Trophoblast cell (in vitro differentiated cells and primary cell): ENCODE measurements at regions not wholly inside any gene's neighbourhood (a gene's known extent, or its start where the extent isn't known, plus 50 kb on each side); places are given as distances from the start of the nearest gene placed in this dataset.

ENCODE experiments used
- DNase-seq, 2 donors: peaks; one replicate each; pipeline ENCODE4 v3.0.0-alpha.2; 2016
- H2AFZ ChIP-seq: 2 replicates; pipeline ENCODE4 v1.6.1; 2013; ENCODE audit warnings: low read length, moderate library complexity, mild to moderate bottlenecking; ENCODE audit not compliant: insufficient read depth, poor library complexity
- H2AK5ac ChIP-seq: 2 replicates; pipeline ENCODE4 v1.6.1; 2013; ENCODE audit warnings: mild to moderate bottlenecking, low read length
- H2BK120ac ChIP-seq: 2 replicates; pipeline ENCODE4 v1.6.1; 2013; ENCODE audit warnings: low read length, mild to moderate bottlenecking, moderate library complexity; ENCODE audit not compliant: insufficient read depth, poor library complexity
- H2BK12ac ChIP-seq: 2 replicates; pipeline ENCODE4 v1.6.1; 2013; ENCODE audit warnings: mild to moderate bottlenecking, low read length, moderate library complexity
- H2BK5ac ChIP-seq: 2 replicates; pipeline ENCODE4 v1.6.1; 2013; ENCODE audit warnings: low read length, low read depth, moderate library complexity, mild to moderate bottlenecking; ENCODE audit not compliant: poor library complexity
- H3K14ac ChIP-seq: 2 replicates; pipeline ENCODE4 v1.6.1; 2013; ENCODE audit warnings: mild to moderate bottlenecking, low read length
- H3K18ac ChIP-seq: 2 replicates; pipeline ENCODE4 v1.6.1; 2013; ENCODE audit warnings: mild to moderate bottlenecking, low read length
- H3K23ac ChIP-seq: 2 replicates; pipeline ENCODE4 v1.6.1; 2013; ENCODE audit warnings: low read length
- H3K27ac ChIP-seq: 2 replicates; pipeline ENCODE4 v1.5.1; 2013; ENCODE audit warnings: low read depth, mild to moderate bottlenecking, inconsistent platforms, low read length, moderate library complexity
- H3K27me3 ChIP-seq: 2 replicates; pipeline ENCODE4 v1.6.1; 2013; ENCODE audit warnings: inconsistent platforms, mild to moderate bottlenecking, low read length, moderate library complexity; ENCODE audit not compliant: insufficient read depth
- H3K36me3 ChIP-seq, 2 experiments: 1 replicate in 1 of 2; 2 replicates in 1 of 2; pipeline ENCODE4 v1.6.1; 2013; ENCODE audit warnings: low read length in 2 of 2, mild to moderate bottlenecking in 2 of 2, moderate library complexity in 1 of 2; ENCODE audit not compliant: insufficient read depth in 2 of 2, control insufficient read depth in 1 of 2
- H3K4ac ChIP-seq: 2 replicates; pipeline ENCODE4 v1.6.1; 2013; ENCODE audit warnings: low read depth, mild to moderate bottlenecking, low read length, moderate library complexity
- H3K4me1 ChIP-seq, 2 experiments: 1 replicate in 1 of 2; 2 replicates in 1 of 2; pipeline ENCODE4 v1.6.1; 2013; ENCODE audit warnings: low read length in 2 of 2, mild to moderate bottlenecking in 2 of 2, moderate library complexity in 1 of 2; ENCODE audit not compliant: insufficient read depth in 2 of 2, control insufficient read depth in 1 of 2
- H3K4me2 ChIP-seq: 2 replicates; pipeline ENCODE4 v1.6.1; 2013; ENCODE audit warnings: inconsistent platforms, mild to moderate bottlenecking, low read length, moderate library complexity
- H3K4me3 ChIP-seq: 2 replicates; pipeline ENCODE4 v1.5.1; 2013; ENCODE audit warnings: mild to moderate bottlenecking, low read depth, low read length, inconsistent platforms
- H3K79me1 ChIP-seq: one replicate; pipeline ENCODE4 v1.6.1; 2013; ENCODE audit warnings: low read length
- H3K79me2 ChIP-seq: 2 replicates; pipeline ENCODE4 v1.6.1; 2013; ENCODE audit warnings: low read length, mild to moderate bottlenecking; ENCODE audit not compliant: control insufficient read depth, insufficient read depth, poor library complexity
- H3K9ac ChIP-seq: 2 replicates; pipeline ENCODE4 v1.6.1; 2013; ENCODE audit warnings: mild to moderate bottlenecking, low read length
- H3K9me3 ChIP-seq: 2 replicates; pipeline ENCODE4 v1.6.1; 2013; ENCODE audit warnings: low read depth, mild to moderate bottlenecking, control low read depth, inconsistent platforms, low read length; ENCODE audit not compliant: insufficient read depth
- H4K12ac ChIP-seq: 2 replicates; pipeline ENCODE4 v1.6.1; 2013; ENCODE audit warnings: low read depth, mild to moderate bottlenecking, low read length, moderate library complexity
- H4K8ac ChIP-seq: 2 replicates; pipeline ENCODE4 v1.6.1; 2013; ENCODE audit warnings: low read depth, mild to moderate bottlenecking, low read length, moderate library complexity
- H4K91ac ChIP-seq: one replicate; pipeline ENCODE4 v1.6.1; 2013; ENCODE audit warnings: low read depth, mild to moderate bottlenecking, low read length, moderate library complexity
- WGBS: extraction: QIAGEN DNeasy Blood & Tissue Kit; methylation state at CpG from one replicate; pipeline ENCODE4 v1.1.7; 2013; ENCODE audit warnings: missing lambda C conversion rate; ENCODE audit not compliant: insufficient read length, insufficient coverage; ENCODE audit errors: extremely low coverage; 5-methylcytosine and 5-hydroxymethylcytosine counted together

- peaks cover 5 to 14% of the 10 kb centered on the region in 2 experiments for H3K4me1 ChIP-seq
- WGBS, result no CpG with 5 or more reads among the region's 3 CpGs
- H2BK12ac ChIP-seq, result peak overlapping the region; percentile 23
- no peak overlapping the region for H2BK5ac ChIP-seq
- no peak for DNase-seq
- H3K79me1 ChIP-seq, result peaks cover 2% of the 10 kb centered on the region
- no peak overlapping the region for H3K4me2 ChIP-seq
- no peak overlapping the region for H4K91ac ChIP-seq
- peaks cover 3% of the 10 kb centered on the region for H3K9me3 ChIP-seq
- H4K12ac ChIP-seq, result no peak overlapping the region
- H3K27me3 ChIP-seq, result no peaks in the 10 kb centered on the region
- H4K8ac ChIP-seq, result no peak overlapping the region
- H3K14ac ChIP-seq, result no peak overlapping the region
- H2BK120ac ChIP-seq, result no peak overlapping the region
- H3K4me3 ChIP-seq, result no peak overlapping the region
- no peak overlapping the region for H3K23ac ChIP-seq
- no peak overlapping the region for H3K4ac ChIP-seq
- H3K18ac ChIP-seq, result no peak overlapping the region
- H3K79me2 ChIP-seq, result no peaks in the 10 kb centered on the region
- no peak overlapping the region for H3K27ac ChIP-seq
- H3K9ac ChIP-seq, result no peak overlapping the region
- no peak overlapping the region for H2AFZ ChIP-seq
- no peaks in the 10 kb centered on the region for H3K36me3 ChIP-seq
- H2AK5ac ChIP-seq, result peak overlapping the region; percentile 49
Measured at GRCh38 chr11:129700701-129701100, 114.9 kb upstream of the TMEM45B start.

DNA sequence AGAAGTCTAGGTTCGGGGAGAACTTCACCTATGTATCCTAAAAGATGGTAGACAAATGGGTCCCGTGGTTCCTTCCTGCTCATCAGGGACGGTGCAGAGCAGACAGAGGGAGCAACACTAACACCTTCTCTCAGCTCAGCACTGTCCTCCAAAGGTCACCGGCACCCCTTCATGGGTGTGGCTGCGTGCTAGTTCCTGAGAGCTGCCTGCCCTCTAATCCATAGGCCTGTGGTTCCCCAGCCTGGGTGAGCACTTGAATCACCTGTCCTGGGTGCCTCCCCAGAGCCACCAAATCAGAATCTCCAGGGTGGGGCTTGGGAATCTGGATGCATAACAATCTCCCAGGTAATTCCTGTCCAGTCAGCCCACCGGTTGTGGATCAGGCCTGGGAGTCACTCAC lies 113.9 kb upstream of the TMEM45B start:
- Histone ChIP-seq H3K4me3 (no peak overlapping the region), H3K79me2 (no peaks in the 10 kb centered on the region), H3K79me1 (no peaks in the 10 kb centered on the region), H2BK12ac (no peak overlapping the region), H3K14ac (no peak overlapping the region), H4K12ac (no peak overlapping the region), H3K4me2 (no peak overlapping the region), H2BK5ac (no peak overlapping the region), H4K8ac (no peak overlapping the region), H3K18ac (no peak overlapping the region), H3K9ac (no peak overlapping the region), H2AFZ (no peak overlapping the region), H3K27me3 (no peaks in the 10 kb centered on the region), H3K36me3 (no peaks in the 10 kb centered on the region), H3K4me1 (peaks cover 3 to 12% of the 10 kb centered on the region in 2 experiments), H3K4ac (no peak overlapping the region), H4K91ac (no peak overlapping the region), H3K27ac (no peak overlapping the region), H2BK120ac (no peak overlapping the region), H3K9me3 (peaks cover 3% of the 10 kb centered on the region), H2AK5ac (no peak overlapping the region), H3K23ac (no peak overlapping the region)
- no CpG with 5 or more reads among the region's 6 CpGs for WGBS
- no peak for DNase-seq

GRCh38 chr11:129702410-129703398 lies 112.9 kb upstream of the TMEM45B start:
- H2BK12ac ChIP-seq, result no peak overlapping the region
- H3K14ac ChIP-seq, result no peak overlapping the region
- H4K91ac ChIP-seq, result no peak overlapping the region
- H2AFZ ChIP-seq, result no peak overlapping the region
- H3K36me3 ChIP-seq, result no peaks in the 10 kb centered on the region
- no peaks in the 10 kb centered on the region for H3K27me3 ChIP-seq
- no peak overlapping the region for H2BK5ac ChIP-seq
- H2AK5ac ChIP-seq, result no peak overlapping the region
- DNase-seq, result peak; percentile 81 to 91
- peaks cover 3% of the 10 kb centered on the region for H3K9me3 ChIP-seq
- no peaks in the 10 kb centered on the region for H3K79me1 ChIP-seq
- H2BK120ac ChIP-seq, result no peak overlapping the region
- no peak overlapping the region for H3K4me2 ChIP-seq
- no peak overlapping the region for H3K27ac ChIP-seq
- H3K9ac ChIP-seq, result no peak overlapping the region
- no peak overlapping the region for H3K23ac ChIP-seq
- no peak overlapping the region for H3K4ac ChIP-seq
- no peak overlapping the region for H4K8ac ChIP-seq
- H4K12ac ChIP-seq, result no peak overlapping the region
- H3K4me3 ChIP-seq, result no peak overlapping the region
- no peak overlapping the region for H3K18ac ChIP-seq
- WGBS, result no CpG with 5 or more reads among the region's 14 CpGs
- peaks cover 3 to 12% of the 10 kb centered on the region in 2 experiments for H3K4me1 ChIP-seq
- no peaks in the 10 kb centered on the region for H3K79me2 ChIP-seq

DNA sequence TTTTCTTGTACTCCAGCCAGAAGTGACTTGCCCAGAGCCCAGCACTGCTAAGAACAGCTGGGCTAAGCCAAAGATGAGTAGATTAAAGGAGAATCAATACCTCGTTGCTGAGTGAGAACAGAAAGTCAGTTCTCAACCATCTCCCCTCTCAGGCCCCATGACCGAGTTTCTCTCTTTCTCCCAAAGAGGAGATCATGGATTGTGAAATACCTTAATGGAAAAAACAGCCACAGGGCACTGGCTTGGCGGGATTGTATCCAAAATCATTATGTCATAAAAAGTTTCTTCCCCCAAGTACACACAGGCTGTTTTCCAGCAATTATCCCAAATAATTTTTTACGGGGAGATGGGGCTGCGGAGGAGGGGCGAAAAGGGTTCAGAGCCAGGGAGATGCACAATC lies 111.8 kb upstream of the TMEM45B start:
- no peak overlapping the region for H3K4ac ChIP-seq
- WGBS, result no CpG with 5 or more reads among the region's 6 CpGs
- H4K91ac ChIP-seq, result no peak overlapping the region
- peak; percentile 27 to 44 for DNase-seq
- H3K4me1 ChIP-seq, result peaks cover 3 to 12% of the 10 kb centered on the region in 2 experiments
- H3K9me3 ChIP-seq, result peaks cover 3% of the 10 kb centered on the region
- H4K12ac ChIP-seq, result no peak overlapping the region
- H2BK5ac ChIP-seq, result no peak overlapping the region
- H3K9ac ChIP-seq, result no peak overlapping the region
- no peak overlapping the region for H4K8ac ChIP-seq
- H3K79me2 ChIP-seq, result no peaks in the 10 kb centered on the region
- H3K23ac ChIP-seq, result no peak overlapping the region
- no peak overlapping the region for H2BK12ac ChIP-seq
- no peak overlapping the region for H2AK5ac ChIP-seq
- no peaks in the 10 kb centered on the region for H3K79me1 ChIP-seq
- no peak overlapping the region for H2BK120ac ChIP-seq
- no peak overlapping the region for H3K18ac ChIP-seq
- no peak overlapping the region for H3K4me3 ChIP-seq
- no peaks in the 10 kb centered on the region for H3K27me3 ChIP-seq
- no peak overlapping the region for H2AFZ ChIP-seq
- no peak overlapping the region for H3K4me2 ChIP-seq
- H3K36me3 ChIP-seq, result no peaks in the 10 kb centered on the region
- H3K14ac ChIP-seq, result no peak overlapping the region
- H3K27ac ChIP-seq, result no peak overlapping the region
